NCI-H1092 treated with DMSO at 0.1 percent for 48 hours (cell line): ENCODE measurements at regions not wholly inside any gene's neighbourhood (a gene's known extent, or its start where the extent isn't known, plus 50 kb on each side); places are given as distances from the start of the nearest gene placed in this dataset.
A peak's percentile ranks its signal among the peaks of the same experiment; 100 is the strongest.

Experiments
- DNase-seq: peaks from one replicate; lab custom pipeline; 2025; lab: John Stamatoyannopoulos, UW

DNA sequence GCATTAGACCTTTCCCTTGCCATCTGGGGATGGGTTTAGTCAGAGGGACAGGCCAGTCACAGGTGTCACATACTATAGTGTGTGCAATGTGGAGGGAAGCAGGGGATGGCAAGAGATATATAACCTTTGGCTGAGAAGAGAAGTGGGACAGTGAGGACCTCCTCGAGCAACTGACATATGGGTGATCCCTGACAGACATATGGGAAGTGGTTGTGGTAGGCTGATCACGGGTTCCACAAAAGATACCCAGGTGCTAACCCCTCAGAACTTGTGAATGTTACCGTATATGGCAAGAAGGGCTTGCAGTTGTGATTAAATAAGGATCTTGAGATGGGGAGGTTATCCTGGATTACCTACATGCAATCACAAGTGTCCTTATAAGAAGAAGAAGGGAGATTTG, 188.1 kb upstream of the MPHOSPH6 start:
- DNase-seq = no peak

DNA sequence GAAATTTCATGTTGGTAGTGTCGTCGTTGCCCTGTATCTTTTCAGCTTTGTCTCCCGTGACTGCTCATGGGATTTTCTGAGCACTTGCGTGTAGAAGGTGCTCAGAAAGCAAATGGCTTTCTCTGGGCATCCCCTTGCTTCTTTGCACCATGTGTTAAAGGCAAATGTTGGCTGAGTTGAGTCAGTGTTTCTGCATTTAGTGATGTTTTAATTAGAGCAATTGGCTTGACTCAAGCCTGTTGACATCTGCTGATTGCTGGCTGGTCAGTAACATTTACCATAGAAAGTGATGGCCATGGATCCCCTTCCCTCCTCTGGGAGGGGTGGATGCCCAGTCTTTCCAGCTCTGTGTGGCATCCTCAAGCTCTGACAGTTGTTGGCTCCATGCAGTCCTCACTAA, 187.2 kb upstream of the MPHOSPH6 start:
- no peak for DNase-seq

DNA sequence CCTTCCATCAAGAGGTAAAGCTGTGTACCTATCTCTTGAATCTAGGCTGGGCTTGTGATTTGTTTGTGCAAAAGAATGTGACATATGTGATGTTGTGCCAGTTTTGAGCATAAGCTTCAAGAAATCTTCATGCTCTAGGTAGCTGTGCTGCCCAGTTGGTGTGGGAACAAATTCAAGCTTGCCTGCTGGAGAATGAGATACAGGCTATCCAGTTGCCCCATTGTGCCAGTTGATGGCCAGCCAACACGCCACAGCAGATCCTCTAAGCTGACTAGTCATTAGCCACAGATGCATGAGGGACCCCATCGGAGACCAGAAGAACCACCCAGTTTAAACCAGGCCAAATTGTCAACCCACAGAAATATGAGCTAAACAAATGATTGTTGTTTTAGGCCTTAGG, 180.5 kb upstream of the MPHOSPH6 start:
- DNase-seq = no peak

DNA sequence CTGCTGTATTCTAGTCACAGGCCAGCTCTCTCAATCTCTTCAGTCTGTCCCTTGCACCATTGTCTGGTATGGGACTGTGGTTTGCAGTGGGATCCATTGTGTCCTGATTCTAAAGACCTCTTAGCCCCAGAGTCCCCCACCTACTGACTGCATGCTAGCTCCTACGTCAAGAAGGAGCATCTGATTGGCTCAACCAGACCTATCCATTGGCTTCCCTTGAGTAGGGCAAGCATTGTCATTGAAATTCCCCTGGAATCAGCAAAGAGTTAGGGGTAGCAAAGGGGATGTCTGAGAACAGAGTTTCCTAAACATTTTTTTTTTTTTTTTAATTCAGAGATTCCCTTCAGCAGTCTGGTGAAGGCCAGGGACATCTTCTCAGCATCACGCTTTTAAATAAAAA, 175.3 kb upstream of the MPHOSPH6 start:
- no peak for DNase-seq

DNA sequence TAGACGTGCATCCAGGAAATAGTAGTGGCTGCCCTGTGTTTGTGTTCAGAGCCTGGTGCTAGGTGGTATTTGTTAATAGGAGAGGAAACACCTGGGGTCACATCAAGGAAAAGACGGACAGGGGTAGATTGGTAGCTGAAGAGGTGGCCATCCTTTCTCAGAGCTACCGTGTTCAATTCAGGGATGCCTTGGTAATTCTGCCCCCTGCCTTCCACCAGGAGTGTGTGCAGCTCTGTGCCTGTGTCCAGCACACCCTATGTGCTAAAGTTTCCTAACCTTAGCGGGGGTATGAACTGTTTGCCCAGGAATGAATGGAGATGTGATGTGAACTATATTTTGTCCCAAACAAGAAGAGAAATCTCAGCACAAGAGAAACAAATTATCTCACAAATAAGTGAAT, 174.1 kb upstream of the MPHOSPH6 start:
- peak; percentile 65 for DNase-seq

DNA sequence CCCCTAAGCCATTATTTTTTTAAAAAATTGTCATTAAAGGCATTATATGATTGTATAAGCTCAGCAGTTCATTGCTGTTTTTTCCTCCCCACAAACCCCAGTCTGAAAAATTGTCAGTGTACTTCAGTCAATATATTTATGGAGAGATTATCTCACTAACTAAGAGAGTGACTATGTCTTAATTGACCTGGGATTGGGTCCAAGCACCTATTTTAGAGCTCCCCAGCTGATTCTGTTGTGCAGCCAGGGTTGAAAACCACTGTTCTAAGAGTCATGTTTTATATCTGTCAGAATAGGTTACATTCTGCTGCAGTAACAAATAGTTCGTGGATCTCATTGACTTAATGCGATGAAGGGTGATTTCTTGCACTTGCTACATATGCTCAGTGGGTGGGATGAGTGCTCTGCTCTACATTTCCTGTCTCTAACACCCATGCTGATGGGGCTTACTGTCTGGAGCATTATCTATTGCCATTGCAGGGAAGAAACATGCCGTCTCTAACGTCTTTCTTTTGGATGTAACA, 171.2 kb upstream of the MPHOSPH6 start:
- DNase-seq = no peak

DNA sequence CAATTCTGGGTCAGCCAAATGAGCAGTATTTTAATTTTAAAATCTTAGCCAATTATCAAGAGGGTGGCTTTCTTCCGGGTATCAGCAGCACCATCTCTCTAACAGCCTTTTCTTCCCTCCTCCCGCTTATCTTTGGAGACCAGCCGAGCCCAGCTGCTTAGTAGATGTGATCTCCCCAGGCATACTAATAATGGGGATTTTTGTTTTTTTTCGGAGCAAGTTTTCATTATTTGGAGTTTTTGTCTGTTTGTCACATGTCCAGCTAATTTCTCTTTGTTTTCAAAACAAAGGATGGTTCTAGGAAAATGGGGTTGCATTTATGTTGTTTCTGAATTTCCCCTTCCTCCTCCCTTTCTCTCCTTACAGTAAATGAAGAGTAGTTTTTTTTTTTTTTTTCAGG, 170.5 kb upstream of the MPHOSPH6 start:
- DNase-seq = no peak

DNA sequence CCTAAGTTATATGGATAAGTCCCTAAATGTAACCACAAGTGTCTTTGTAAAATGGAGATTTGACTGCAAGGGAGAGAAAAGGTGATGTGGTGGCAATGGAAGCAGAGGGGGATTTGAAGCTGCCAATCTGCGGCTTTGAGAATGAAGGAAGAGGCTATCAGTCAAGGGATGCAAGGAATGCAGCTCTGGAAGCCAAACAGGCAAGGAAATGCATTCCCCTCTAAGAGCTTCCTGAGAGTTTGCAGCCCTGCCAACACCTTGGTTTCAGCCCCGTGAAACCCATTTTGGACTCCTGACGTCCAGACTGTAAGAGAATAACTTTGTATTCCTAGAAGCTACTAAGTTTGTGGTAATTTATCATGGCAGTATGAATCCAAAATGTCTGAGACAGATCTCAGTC, 167.3 kb upstream of the MPHOSPH6 start:
- DNase-seq = no peak

DNA sequence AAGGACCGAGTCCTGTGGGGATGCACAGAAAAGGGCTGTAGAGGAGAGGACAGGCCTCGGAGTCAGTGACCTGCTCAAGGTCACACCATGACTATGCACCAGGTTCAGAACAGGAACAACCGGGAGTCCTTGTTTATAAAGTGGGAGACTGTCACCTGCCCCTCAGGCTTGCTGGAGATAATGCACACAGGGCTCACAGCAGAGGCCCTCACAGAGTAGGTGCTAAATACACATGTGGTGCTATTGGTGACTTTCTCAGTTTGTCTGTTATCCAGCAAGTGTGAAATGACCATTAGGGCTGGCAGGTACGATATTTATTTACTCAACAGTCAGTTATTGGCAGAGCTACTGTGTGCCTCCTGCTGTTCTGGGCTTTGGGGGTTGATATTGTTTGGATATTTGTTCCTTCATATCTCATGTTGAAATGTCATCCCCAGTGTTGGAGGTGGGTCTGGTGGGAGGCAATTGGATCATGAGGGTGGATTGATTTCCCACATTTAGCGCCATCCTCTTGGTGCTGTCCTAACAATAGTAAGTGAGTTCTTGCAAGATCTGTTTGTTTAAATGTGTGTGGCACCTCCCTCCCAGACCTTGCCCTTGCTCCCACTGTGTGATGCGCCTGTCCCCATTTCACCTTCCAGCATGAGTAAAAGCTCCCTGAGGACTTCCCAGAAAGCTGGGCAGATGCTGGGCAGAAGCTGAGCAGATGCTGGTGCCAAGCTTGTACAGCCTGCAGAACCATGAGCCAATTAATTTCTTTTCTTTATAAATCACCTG, 162.1 kb upstream of the MPHOSPH6 start:
- peak; percentile 93 for DNase-seq

DNA sequence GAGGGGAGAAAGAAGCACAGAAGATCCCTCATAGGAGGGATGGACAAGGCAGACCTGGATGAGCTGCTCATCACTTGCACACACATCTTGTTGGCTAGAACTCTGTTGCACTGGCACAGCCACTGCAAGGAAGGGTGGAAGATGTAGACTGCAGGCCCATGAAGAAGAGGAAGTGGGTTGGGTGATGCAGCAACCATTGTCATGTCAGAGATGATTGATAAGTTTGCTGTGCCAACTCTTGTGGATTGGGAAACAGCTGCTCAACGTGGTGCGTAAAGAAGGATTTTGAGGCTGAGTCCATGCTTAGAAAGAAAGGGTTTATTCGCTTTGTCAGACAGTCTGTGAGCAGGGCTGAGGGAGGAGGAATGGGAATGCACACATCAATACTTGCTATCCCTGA, 161.4 kb upstream of the MPHOSPH6 start:
- peak; percentile 20 for DNase-seq

DNA sequence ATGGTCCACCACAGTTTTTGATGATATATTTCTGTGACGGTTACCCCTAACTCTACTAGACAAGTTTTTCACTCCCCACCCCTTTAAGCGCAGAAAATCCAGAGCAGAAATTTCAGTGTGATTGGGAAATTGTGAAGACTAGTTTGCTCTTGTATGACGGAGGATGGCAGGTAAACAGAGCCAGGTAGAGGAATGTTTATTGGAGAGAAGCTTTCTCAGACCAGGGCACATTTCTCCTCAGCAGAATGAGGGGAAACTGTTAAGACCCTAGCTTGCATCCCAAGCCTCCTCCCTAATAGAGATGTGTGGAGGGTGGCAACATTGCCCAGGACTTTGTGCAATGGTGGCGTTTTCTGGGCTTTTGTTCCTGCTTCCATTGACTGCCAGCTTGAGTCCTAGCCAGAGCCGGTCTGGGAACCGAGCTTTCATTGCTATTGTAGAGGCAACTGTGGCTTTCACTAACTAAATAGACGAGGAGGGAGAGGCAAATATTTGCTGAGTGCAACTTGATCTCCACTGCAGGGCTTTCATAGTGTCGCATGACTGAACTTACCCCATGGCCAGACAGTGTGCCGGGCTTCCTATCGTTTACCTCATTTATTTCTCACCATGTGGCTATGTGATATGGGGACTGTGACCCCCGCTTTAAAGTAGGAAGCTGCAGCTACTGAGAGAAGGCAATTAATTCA, 159.6 kb upstream of the MPHOSPH6 start:
- DNase-seq = peak; percentile 99

DNA sequence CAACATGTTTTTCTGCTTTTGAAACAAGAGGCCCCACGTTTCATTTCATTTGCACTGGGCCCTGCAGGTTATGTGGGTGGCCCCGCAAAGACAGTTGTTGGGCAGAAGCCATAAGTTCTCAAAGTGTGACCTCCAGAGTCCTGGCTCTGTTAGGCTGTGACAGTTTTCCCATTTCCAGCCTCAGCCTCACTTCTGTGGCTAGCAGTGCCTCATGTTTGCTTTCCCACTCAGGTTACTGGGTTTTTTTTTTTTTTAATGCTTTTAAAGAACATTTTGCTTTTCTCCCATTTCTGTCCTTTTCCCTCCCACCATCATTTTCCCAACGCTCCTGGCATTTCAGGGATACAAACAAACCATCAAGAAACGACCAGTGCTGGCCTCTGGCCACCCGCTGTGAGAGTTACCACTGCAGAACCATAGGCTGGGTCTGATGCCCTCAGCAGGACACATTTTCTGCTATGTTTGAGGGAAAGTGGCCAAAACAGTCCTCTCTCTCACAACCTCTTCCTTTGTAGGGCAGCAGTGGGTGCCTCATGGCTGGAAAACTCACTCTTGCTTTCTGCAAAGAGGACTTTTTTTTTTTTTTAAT, 159.0 kb upstream of the MPHOSPH6 start:
- peak; percentile 90 for DNase-seq

DNA sequence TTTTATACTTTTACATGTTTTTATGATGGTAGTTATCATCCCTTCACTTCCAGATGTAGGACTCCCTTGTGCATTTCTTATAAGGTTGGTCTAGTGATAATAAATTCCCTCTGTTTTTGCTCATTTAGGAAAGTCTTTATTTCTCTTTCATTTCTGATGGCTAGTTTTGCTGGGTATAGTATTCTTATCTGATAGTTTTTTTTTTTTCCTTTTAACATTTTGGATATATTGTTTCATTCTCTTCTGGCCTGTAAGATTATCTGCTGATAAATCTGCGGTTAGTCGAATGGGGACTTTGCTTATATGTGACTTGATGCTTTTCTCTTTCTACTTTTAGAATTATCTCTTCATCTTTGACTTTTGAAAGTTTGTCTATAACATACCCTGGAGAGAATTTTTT, 153.1 kb upstream of the MPHOSPH6 start:
- no peak for DNase-seq

DNA sequence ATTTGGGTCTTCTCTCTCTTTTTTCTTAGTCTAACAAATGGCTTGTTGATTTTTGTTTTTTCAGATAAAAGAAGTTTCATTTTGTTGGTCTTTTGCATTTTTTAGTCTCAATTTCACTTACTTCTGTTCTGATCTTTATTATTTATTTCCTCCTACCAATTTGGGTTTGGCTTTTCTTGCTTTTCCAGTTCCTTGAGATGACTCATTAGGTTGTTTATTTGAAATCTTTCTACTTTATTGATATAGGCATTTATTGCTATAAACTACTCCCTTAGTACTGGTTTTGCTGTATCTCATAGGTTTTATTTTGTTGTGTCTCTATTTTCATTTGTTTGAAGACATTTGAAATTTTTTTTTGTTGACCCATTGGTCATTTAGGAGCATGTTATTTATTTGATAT, 152.2 kb upstream of the MPHOSPH6 start:
- DNase-seq = no peak

DNA sequence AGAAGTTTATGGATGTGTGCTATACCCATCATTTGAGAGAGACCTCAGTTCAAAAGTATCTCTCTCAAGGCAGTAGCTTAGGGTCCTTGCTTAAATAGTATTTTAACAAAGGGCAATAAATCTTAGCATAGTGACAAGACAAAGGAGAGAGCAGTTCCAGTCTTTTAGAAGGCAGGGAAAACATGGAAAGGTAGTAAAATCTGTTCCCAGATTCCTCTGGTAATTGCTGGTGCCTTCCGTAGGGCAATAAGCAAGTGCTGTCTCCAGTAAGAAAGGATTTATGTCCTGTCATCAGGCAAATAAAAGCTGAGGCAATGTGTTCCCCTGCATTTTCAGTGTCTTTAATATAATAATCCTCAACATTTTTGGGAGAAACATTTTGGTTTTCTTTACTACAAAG, 149.0 kb upstream of the MPHOSPH6 start:
- no peak for DNase-seq

DNA sequence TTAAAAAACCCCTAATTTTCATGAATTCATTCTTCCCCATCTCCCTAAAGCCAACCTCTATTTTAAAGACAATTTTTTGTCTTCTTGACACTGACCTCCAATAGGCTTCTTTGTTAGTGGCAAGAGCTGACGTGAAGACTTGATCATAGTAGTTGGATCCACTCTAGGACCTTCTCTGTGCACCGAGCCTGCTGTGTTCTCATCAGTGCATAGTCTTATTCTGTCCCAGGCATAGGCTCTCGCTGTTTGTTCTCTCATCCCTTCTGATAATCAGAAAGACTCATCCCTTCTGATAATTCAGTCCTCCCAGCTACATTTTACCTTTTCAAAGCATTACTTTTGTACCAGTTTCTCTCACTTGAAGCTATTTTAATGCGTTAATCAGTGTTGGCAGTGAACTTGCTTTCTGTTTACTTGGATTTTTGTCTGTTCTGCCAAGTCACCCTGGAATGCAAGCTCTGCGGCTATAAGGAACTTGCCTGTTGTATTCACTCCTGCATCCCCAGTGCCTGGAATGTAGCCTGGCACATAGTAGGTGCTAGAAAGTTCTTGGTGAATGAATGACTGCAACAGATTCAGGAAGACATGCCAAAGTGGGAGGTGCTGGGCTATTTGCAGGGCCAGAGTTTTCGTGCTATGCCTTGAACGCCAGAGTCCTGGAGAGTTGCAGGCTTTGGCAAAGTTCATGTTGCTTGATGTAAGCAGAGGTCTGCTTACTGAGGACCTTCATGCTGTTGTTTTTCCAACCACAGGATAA, 147.6 kb upstream of the MPHOSPH6 start:
- DNase-seq = no peak

DNA sequence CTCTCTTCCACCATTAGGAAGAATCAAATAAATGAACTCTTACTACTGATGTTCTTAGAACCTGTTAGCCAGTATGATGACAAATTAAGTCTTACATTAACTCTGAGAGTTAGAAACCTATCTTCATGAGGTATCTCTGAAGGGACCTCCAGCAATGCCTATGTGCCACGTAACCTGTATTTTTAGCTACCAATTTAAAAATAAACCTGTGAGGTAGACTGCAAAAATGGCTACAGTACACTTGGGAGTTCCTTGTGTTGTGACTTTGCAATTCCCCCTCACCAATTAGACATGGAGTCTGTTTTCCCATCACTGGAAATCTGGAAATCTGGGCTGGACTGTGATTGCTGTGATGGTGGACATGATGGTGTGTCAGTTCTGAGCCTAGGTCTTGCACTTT, 143.7 kb upstream of the MPHOSPH6 start:
- no peak for DNase-seq

DNA sequence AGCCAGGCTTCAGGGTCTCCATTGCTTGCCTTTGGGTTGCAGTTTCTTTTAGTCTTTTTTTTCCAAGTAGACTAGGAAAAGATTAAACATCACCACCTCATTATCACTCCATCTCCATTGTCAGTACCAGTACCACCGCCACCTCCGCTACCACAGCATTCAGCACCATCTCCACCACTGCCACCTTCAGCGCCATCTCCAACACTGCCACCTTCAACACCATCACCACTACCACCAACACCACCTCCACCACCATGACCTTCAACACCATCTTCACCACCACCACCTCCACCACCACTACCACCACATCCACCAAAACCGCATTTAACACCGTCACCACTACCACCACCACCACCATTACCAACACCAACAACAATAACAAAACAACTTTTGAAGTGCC, 141.5 kb upstream of the MPHOSPH6 start:
- DNase-seq = no peak

DNA sequence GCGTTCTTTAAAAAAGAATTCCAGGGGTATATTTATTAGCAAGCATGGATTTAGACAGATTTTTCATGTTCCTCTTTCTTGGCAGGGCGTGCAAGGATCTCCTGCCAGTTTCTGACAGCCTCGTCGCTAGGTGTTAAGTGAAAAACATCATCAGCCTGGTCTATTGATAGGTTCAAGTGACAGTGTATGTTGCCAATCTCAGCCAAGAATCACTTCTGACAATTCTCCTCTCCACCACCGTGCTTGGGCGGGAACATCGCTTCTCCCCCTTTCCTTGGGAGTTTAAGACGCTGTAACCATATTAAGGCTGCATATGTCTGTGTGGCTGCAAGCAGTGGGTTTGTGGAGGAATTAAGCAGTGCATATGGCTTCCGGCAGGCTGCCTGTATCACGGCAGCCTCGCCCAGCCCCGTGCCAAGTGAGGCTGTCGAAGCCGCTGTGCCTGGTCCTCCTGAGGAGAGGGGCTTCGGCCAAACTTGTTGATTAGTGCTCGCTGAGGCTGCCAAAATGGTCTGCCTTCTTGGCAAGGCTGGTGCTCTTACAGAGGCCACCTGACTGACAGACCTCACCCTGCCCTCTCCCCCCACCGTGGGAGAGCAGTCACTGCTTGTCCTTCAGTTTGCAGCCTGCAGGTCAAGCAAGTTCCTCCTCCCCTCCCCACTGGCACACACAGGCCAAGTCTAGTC, 132.2 kb upstream of the MPHOSPH6 start:
- DNase-seq = peak; percentile 29

DNA sequence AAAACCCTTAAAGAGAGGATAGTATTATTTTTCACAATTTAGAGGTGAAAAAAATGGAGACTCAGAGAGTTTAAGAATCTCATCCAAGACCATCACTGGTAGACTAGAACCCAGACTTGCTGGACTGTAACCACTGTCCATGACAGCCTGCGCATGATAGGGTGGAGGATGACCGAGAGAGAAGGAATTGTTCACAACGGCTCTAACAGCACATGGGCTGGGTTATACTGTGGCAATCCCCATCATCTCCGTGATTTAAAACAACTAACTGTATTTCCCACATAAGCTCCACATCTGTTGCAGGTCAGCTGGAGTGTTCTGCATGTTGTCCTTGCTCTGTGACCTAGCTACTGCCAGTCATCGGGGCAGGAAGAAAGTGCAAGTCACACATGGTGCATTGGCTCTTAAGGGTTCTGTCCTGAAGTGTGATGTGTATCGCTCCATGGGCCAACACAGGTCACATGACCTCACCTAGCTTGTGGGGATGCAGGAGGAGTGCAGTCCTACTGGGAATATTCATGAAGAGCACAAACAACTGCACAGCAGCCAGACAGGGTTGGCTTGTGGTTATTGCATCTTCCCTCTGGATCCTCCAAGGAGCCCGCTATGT, 131.2 kb upstream of the MPHOSPH6 start:
- no peak for DNase-seq

DNA sequence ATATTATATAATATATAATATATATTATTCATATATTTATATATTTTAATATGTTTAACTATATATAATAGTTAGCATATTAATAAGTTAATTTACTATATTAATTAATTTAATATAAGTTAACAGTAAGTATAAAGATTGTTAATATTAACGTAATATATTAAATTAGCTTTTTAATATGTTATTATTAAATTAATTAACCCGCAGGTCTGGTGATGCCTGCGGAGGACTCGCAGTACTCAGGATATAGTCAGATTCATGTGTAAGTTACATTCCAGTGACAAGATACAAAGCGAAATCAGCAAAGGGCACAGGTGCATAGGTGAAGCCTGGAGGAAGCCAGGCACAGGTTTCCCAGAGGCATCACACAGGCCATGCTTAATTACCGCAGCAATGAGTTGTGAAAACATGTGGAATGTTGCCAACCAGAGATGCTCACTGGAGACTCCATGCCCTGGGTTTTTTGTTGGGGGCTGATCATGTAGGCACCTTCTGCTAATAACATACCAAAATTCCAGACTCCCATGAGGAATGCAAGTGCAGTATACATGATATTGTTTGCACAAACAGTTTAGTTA, 130.4 kb upstream of the MPHOSPH6 start:
- DNase-seq = no peak
